ENCODE measurements at regions not wholly inside any gene's neighbourhood (a gene's known extent, or its start where the extent isn't known, plus 50 kb on each side); places are given as distances from the start of the nearest gene placed in this dataset.

DNA sequence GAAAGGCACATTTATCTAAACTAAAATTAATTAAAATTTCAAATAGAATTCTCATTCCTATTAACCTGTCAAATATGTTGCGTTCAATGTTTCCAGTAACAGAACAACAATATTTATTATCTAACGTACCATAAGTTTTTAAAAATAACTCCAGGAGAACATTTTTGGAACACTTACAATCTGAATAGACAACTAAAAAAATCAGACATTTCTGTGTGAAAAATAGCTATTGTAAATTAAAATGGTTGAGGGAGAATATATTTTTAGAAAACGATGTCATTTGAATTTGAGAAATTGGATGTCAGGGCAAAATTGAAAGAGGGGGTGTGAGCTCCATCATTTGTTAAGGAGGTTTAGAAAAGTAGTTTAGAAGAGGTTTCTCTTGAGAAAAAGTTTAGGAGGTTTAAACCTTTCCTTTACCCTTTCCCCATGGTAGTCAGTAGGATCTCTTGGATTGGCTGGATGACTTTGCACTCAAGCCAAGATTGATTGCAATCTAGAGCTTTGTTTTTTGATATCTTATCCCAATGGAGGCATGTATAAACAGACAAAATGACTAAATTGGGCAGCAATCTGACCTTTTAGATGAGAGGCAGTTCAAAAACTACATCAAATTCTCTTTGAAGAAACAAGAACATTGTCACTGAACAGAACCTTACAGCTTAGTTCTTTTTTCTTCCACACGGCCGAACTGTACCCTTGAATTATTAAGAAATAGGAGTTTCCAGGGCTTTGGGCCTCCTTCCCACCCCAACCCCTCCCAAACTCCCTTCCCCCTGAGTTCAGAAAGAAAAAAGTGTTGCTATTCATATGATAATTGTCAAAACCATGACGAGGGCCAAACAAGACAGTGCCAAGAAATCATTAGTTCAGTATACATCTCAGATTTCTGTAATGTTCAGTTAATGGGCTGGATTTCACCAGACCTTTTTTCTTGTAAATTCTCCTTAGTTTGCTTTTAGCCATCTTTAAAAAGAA lies 79.7 kb upstream of the CDIN1 start:
- TF ChIP-seq, protein P1, sequence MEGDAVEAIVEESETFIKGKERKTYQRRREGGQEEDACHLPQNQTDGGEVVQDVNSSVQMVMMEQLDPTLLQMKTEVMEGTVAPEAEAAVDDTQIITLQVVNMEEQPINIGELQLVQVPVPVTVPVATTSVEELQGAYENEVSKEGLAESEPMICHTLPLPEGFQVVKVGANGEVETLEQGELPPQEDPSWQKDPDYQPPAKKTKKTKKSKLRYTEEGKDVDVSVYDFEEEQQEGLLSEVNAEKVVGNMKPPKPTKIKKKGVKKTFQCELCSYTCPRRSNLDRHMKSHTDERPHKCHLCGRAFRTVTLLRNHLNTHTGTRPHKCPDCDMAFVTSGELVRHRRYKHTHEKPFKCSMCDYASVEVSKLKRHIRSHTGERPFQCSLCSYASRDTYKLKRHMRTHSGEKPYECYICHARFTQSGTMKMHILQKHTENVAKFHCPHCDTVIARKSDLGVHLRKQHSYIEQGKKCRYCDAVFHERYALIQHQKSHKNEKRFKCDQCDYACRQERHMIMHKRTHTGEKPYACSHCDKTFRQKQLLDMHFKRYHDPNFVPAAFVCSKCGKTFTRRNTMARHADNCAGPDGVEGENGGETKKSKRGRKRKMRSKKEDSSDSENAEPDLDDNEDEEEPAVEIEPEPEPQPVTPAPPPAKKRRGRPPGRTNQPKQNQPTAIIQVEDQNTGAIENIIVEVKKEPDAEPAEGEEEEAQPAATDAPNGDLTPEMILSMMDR (conservative IDR thresholded peaks at IDR 0.05; ENCODE audit: low read length) = no peak
- no peak overlapping the region for H3K4me3 ChIP-seq (ENCODE audit: low read length)
- DNase-seq (ENCODE audit: low read depth) = no peak

DNA sequence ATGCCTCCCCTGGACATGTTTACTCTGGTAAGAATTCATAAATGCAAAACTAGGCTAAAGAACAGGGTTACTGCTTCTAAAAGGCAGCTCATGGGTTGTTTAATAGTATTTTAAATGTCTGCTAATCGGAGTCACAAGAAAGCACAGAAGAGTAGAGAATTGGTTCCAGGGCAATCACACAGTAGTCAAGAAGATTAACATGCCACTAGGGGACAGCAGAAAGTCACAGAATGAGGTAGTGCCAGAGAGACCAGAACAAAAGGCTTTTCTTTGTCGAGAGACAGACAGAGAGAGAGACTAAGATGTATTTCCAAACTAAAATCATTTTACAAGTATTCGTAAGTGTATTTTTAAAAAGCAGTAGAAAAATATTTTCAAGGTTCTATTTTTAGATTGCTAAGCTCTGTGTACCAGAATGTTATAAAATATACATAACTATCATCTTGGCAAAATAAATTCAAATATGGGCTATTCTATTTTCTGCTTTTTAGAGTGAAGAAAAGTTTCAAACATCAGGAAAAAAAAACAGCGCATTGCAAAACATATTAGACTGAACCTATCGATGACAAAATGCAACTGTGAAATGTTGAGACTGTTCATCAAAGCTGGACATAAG lies 78.3 kb upstream of the CDIN1 start:
- TF ChIP-seq, protein P1 (conservative IDR thresholded peaks at IDR 0.05; ENCODE audit: low read length) = peak; percentile 90
- DNase-seq (ENCODE audit: low read depth) = peak; percentile 76
- H3K4me3 ChIP-seq (ENCODE audit: low read length) = no peak overlapping the region

DNA sequence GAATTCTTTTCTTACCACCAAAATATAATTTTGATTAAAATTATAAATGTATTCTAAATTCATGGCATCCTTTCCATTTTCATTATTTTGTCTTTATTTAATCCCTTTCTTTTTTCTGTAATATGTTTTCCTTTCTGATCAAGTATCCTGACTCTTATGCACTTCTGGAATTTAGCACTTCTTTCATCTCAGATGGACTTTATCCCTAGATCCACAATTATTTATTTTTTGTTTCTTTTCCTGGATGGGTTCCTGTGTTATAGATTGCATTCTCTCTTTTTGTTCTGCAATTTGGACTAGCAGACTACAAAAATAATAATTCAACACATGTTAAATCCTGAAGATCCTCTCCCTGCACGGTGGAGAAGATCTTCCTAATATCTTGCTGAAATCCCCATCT lies 76.9 kb upstream of the CDIN1 start:
- no peak overlapping the region for H3K4me3 ChIP-seq (ENCODE audit: low read length)
- TF ChIP-seq, protein P1 (conservative IDR thresholded peaks at IDR 0.05; ENCODE audit: low read length) = no peak
- no peak for DNase-seq (ENCODE audit: low read depth)

DNA sequence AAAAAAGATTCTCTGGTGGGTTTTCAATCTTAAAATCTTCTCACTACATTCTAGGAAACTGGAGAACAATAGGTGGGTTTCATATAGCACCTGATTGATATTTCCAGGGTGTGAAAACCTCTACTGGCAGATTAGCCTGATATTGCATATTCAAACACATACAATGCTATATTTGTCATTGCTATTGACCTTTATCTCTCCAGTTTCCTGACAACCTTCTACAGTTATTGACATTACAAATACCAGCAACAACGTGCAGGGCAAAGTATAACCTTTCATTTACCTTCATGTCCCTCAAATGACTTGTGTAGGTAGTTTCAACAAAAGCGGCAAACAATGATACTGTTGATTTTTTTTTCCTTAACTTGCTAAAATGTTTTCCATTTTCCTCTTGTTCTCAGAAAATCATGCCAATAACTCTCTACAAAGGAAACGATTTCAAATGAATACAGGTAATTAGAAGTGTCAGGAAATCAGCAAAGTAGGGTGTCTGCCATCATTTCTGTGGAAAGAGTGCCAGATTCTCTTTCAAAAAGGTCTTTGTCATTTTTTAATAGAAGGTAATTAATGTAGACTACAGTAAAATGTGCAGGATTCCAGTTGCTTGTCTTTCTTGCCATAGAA lies 72.6 kb upstream of the CDIN1 start:
- no peak for DNase-seq (ENCODE audit: low read depth)
- TF ChIP-seq, protein P1 (conservative IDR thresholded peaks at IDR 0.05; ENCODE audit: low read length) = no peak
- no peak overlapping the region for H3K4me3 ChIP-seq (ENCODE audit: low read length)

DNA sequence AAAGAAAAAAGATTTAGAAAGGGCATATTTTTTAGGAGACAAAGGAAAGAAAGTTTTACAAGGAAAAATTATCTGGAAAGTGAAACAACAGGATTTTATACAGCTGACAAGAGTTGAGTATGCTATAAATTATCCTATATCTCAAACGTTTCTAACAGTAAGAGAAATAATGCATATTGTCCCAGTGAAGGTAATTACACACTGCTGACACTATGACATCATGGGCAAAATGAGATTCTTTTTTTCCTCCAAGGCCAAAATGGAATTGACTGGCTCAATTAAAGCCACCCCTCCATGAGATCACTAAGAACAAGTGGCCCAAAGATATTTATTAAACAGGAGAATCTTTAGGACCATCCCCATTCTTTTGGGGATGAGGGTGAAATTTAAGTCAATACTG lies 72.0 kb upstream of the CDIN1 start:
- DNase-seq (ENCODE audit: low read depth) = no peak
- H3K4me3 ChIP-seq (ENCODE audit: low read length) = no peak overlapping the region
- TF ChIP-seq, protein P1 (conservative IDR thresholded peaks at IDR 0.05; ENCODE audit: low read length) = no peak

DNA sequence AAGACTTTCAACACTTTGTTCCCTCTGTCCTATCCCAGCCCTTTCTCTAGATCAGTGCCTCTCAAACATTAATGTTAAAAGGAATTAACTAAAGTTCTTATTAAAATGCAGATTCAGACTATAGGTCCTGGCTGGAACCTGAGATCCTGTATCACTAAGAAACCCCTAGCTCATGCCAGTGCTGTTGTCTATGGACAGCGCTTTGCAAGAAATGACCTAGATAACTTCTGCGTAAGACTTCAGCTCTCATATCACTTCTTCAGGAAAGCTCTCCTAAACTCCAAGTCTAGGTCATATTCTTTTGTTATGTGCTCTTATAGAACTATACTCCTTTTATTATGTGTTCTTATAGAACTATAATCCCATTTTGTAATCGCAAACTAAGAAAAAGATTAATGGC lies 67.8 kb upstream of the CDIN1 start:
- TF ChIP-seq, protein P1 (conservative IDR thresholded peaks at IDR 0.05; ENCODE audit: low read length) = no peak
- H3K4me3 ChIP-seq (ENCODE audit: low read length) = no peak overlapping the region
- DNase-seq (ENCODE audit: low read depth) = no peak

Measured in AG10803 (cell line).